Putamen (tissue), 1 donor: ENCODE measurements at regions not wholly inside any gene's neighbourhood (a gene's known extent, or its start where the extent isn't known, plus 50 kb on each side); places are given as distances from the start of the nearest gene placed in this dataset.
"Not testable (repeated sequence)": the region's sequence is repeated elsewhere in the genome, so short reads cannot be mapped to it uniquely, and the experiment has no call there.

Experiments used
- DNase-seq: peaks from one replicate; pipeline ENCODE4 v3.0.0-alpha.2; 2016; ENCODE audit warnings: low spot score

- no peak for DNase-seq
These were observed 121.6 kb upstream of the ZNF92 start for GRCh38 chr7:65251851-65252620.

GRCh38 chr7:65250697-65251395, 122.8 kb upstream of the ZNF92 start:
- no peak for DNase-seq

- no peak for DNase-seq
These were observed 123.4 kb upstream of the ZNF92 start for GRCh38 chr7:65250216-65250615.

- no peak for DNase-seq
These were observed 126.2 kb upstream of the ZNF92 start for GRCh38 chr7:65247491-65247890.

GRCh38 chr7:65239707-65240352, 133.8 kb upstream of the ZNF92 start:
- no peak for DNase-seq

- DNase-seq = no peak
These were observed 134.3 kb upstream of the ZNF92 start for GRCh38 chr7:65239324-65239706.

- no peak for DNase-seq
These were observed 134.9 kb upstream of the ZNF92 start for GRCh38 chr7:65238785-65239184.

- DNase-seq = no peak
These were observed 138.1 kb upstream of the ZNF92 start for GRCh38 chr7:65235586-65235985.

- DNase-seq = no peak
These were observed 140.1 kb upstream of the ZNF92 start for GRCh38 chr7:65233409-65234034.

- no peak for DNase-seq
These were observed 143.4 kb upstream of the ZNF92 start for GRCh38 chr7:65230231-65230630.

GRCh38 chr7:65225422-65226006, 148.1 kb upstream of the ZNF92 start:
- no peak for DNase-seq

- DNase-seq = no peak
These were observed 151.0 kb upstream of the ZNF92 start for GRCh38 chr7:65222655-65223054.

- DNase-seq = no peak
These were observed 152.0 kb upstream of the ZNF92 start for GRCh38 chr7:65221683-65222082.

- no peak for DNase-seq
These were observed 154.0 kb upstream of the ZNF92 start for GRCh38 chr7:65219623-65220022.

GRCh38 chr7:65216469-65216868, 157.2 kb upstream of the ZNF92 start:
- DNase-seq = no peak

- DNase-seq = not testable (repeated sequence)
These were observed 160.4 kb upstream of the ZNF92 start for GRCh38 chr7:65213260-65213659.

GRCh38 chr7:65199221-65199620, 174.4 kb upstream of the ZNF92 start:
- DNase-seq = not testable (repeated sequence)

GRCh38 chr7:65193334-65194058, 180.2 kb upstream of the ZNF92 start:
- not testable (repeated sequence) for DNase-seq

GRCh38 chr7:65177041-65177440, 170.6 kb upstream of the ERV3-1 start:
- not testable (repeated sequence) for DNase-seq

- not testable (repeated sequence) for DNase-seq
These were observed 143.6 kb upstream of the ERV3-1 start for GRCh38 chr7:65150105-65150504.

- not testable (repeated sequence) for DNase-seq
These were observed 139.8 kb upstream of the ERV3-1 start for GRCh38 chr7:65146118-65146914.
